Sigmoid colon (tissue), 6 donors: ENCODE measurements at regions not wholly inside any gene's neighbourhood (a gene's known extent, or its start where the extent isn't known, plus 50 kb on each side); places are given as distances from the start of the nearest gene placed in this dataset.

Experiments
- DNase-seq: peaks from one replicate; pipeline ENCODE4 v3.0.0-alpha.2; 2019
- H3K27ac ChIP-seq, 4 donors: fragments of 200-600 bp; sonication (generic); one replicate each; pipeline ENCODE4 v1.5.1; 2016 to 2019; ENCODE audit warnings: mild to moderate bottlenecking in 1 of 4
- H3K27me3 ChIP-seq, 3 donors: fragments of 200-600 bp; sonication (generic); one replicate each; pipeline ENCODE4 v1.5.1; 2019; ENCODE audit warnings: mild to moderate bottlenecking in 1 of 3
- H3K36me3 ChIP-seq, 4 donors: fragments of 200-600 bp; sonication (generic); one replicate each; pipeline ENCODE4 v1.5.1; 2016 to 2019
- H3K4me1 ChIP-seq, 4 donors: fragments of 200-600 bp; sonication (generic); one replicate each; pipeline ENCODE4 v1.5.1; 2017 to 2019
- H3K4me3 ChIP-seq, 4 donors: fragments of 200-600 bp; sonication (generic); one replicate each; pipeline ENCODE4 v1.5.1; 2017 to 2019; ENCODE audit warnings: mild to moderate bottlenecking in 2 of 4, moderate library complexity in 1 of 4
- H3K9me3 ChIP-seq, 4 donors: fragments of 200-600 bp in 3 of 4; sonication (generic) in 3 of 4; one replicate each; pipeline versions ENCODE4 v1.5.1 to v1.6.1; 2013 to 2019
- EP300 ChIP-seq, 4 donors: sonication (generic); formaldehyde crosslinking; IDR thresholded peaks; one replicate each; pipeline ENCODE4 v1.6.1; 2017; ENCODE audit warnings: antibody characterized with exemption in 4 of 4
- POLR2A ChIP-seq, 2 donors: fragments of 450-650 bp; IDR thresholded peaks; one replicate each; pipeline ENCODE4 v1.6.1; 2016; ENCODE audit warnings: antibody characterized with exemption in 2 of 2, mild to moderate bottlenecking in 2 of 2, moderate library complexity in 2 of 2
- POLR2AphosphoS5 ChIP-seq, 4 donors: sonication (generic); formaldehyde crosslinking; IDR thresholded peaks; one replicate each; pipeline ENCODE4 v1.6.1; 2017; ENCODE audit warnings: antibody characterized with exemption in 4 of 4
- WGBS, 2 donors: extraction: QIAGEN DNeasy Blood & Tissue Kit; methylation state at CpG; one replicate each; pipeline ENCODE4 v1.1.7; 2013; 5-methylcytosine and 5-hydroxymethylcytosine counted together
- intact Hi-C: fragments of 100-400 bp; cut with DNase I; formaldehyde crosslinking; loops from one replicate; pipeline ENCODE4 v1.15.1; 2023
- TF ChIP-seq, protein P1 (sequence below), 4 experiments: fragments of 450-650 bp in 3 of 4; fragments of 200-600 bp in 1 of 4; IDR thresholded peaks; one replicate each; pipeline ENCODE4 v1.5.1; 2016 to 2019; ENCODE audit warnings: antibody characterized with exemption in 4 of 4, mild to moderate bottlenecking in 3 of 4, moderate library complexity in 2 of 4
- donor health status: healthy with polysubstance abuse.
- donor health status: healthy.

DNA sequence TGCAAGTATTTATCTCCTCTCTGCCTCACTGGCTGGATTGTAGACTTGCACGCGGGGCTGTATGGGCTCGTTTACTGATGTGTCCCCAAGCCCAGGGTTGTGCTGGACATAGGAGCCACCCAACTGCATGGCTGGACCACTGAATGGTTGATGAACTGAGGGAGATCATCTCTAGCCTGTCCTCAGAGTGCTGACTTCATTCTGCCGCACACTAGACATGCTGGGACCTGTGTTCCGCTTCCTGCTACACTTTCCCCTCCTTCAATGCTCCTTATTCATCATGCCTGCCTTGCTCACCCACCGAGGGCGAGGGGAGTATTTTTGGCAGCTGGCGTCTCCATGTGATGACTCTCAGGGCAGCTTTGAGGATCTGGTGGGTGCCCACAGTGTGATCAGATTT, 440.2 kb downstream of the GLRX3 start:
- DNase-seq, result no peak
- Histone ChIP-seq H3K27me3 (no peaks in the 10 kb centered on the region), H3K4me3 (no peak overlapping the region), H3K36me3 (no peaks in the 10 kb centered on the region), H3K9me3 (no peaks in the 10 kb centered on the region), H3K27ac (no peak overlapping the region), H3K4me1 (no peaks in the 10 kb centered on the region)
- intact Hi-C loops, result no loop called here
- whole genome bisulfite sequencing, 2 donors, result 76 to 78% methylated on average over 8 of the region's 8 CpGs
- TF ChIP-seq POLR2AphosphoS5 (IDR thresholded peaks at IDR 0.05) (no peak), POLR2A (IDR thresholded peaks at IDR 0.05) (no peak), EP300 (IDR thresholded peaks at IDR 0.05) (no peak)
- TF ChIP-seq, protein P1, sequence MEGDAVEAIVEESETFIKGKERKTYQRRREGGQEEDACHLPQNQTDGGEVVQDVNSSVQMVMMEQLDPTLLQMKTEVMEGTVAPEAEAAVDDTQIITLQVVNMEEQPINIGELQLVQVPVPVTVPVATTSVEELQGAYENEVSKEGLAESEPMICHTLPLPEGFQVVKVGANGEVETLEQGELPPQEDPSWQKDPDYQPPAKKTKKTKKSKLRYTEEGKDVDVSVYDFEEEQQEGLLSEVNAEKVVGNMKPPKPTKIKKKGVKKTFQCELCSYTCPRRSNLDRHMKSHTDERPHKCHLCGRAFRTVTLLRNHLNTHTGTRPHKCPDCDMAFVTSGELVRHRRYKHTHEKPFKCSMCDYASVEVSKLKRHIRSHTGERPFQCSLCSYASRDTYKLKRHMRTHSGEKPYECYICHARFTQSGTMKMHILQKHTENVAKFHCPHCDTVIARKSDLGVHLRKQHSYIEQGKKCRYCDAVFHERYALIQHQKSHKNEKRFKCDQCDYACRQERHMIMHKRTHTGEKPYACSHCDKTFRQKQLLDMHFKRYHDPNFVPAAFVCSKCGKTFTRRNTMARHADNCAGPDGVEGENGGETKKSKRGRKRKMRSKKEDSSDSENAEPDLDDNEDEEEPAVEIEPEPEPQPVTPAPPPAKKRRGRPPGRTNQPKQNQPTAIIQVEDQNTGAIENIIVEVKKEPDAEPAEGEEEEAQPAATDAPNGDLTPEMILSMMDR (IDR thresholded peaks at IDR 0.05), result no peak

DNA sequence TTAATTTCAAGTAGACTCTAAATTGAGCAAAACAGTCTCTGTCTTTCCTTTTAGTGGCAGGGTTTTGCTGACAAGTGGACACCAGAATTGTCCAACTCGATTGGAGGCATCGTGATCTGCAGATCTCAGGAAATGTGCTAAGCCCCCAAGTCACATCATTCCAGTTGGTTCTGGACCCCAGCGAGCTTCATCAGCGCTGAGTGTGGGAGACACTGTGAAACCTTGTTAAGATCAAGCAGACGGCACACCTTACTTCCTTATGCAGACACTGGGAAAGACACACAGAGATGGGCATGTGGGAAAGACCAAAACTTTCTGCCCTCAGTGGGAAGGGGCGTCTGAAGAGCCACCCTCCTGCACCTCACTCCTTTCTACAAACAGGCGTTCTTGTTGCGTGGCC, 440.8 kb downstream of the GLRX3 start:
- Histone ChIP-seq H3K9me3 (no peaks in the 10 kb centered on the region), H3K36me3 (no peaks in the 10 kb centered on the region), H3K4me1 (no peaks in the 10 kb centered on the region), H3K4me3 (no peak overlapping the region), H3K27me3 (no peaks in the 10 kb centered on the region), H3K27ac (no peak overlapping the region)
- intact Hi-C loops, result no loop called here
- 88 to 91% methylated on average over 8 of the region's 8 CpGs for WGBS, 2 donors
- TF ChIP-seq, protein P1 (IDR thresholded peaks at IDR 0.05), result no peak
- TF ChIP-seq POLR2AphosphoS5 (IDR thresholded peaks at IDR 0.05) (no peak), EP300 (IDR thresholded peaks at IDR 0.05) (no peak), POLR2A (IDR thresholded peaks at IDR 0.05) (no peak)
- DNase-seq, result no peak

DNA sequence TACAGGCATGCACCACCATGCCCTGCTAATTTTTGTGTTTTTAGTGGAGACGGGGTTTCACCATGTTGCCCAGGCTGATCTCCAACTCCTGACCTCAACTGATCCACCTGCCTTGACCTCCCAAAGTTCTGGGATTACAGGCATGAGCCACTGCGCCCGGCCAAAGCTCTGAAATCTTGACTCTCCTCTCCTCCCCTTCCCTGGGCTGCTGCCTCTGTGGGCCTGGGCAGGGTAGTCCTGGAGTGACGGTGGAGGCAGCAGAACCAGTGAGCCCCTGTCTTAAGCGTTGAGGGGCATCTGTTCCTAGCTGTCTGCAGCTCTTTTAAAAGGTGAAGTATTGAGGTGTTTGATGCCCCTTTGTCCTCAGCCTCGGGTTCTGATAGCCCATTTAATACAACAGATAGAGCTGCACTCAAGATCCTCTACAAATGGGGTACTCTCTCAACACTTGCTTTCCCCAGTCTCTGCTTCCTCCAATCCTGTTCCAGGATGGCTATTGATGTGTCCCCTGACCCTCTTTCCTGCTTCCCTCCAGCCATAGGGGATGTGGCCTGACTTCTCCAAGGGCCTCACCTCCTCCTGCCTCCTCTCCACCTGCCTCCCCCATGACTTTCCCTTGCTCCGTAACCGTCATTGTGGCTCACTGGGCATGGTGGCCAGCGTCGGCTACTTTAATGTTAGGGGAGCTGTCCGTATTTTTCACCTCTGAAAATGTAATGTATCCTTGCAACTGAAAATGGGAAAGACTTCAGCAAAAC, 442.5 kb downstream of the GLRX3 start:
- H3K9me3 ChIP-seq, result no peaks in the 10 kb centered on the region
- WGBS, 2 donors, result 86 to 91% methylated on average over 11 of the region's 11 CpGs
- no peak overlapping the region for H3K27ac ChIP-seq
- H3K4me1 ChIP-seq, result no peaks in the 10 kb centered on the region
- no peak overlapping the region for H3K4me3 ChIP-seq
- H3K27me3 ChIP-seq, result no peaks in the 10 kb centered on the region
- H3K36me3 ChIP-seq, result no peaks in the 10 kb centered on the region
- no peak for DNase-seq
- intact Hi-C loops, result no loop called here
- TF ChIP-seq, protein P1 (IDR thresholded peaks at IDR 0.05), result no peak
- TF ChIP-seq EP300 (IDR thresholded peaks at IDR 0.05) (no peak), POLR2AphosphoS5 (IDR thresholded peaks at IDR 0.05) (no peak), POLR2A (IDR thresholded peaks at IDR 0.05) (no peak)

DNA sequence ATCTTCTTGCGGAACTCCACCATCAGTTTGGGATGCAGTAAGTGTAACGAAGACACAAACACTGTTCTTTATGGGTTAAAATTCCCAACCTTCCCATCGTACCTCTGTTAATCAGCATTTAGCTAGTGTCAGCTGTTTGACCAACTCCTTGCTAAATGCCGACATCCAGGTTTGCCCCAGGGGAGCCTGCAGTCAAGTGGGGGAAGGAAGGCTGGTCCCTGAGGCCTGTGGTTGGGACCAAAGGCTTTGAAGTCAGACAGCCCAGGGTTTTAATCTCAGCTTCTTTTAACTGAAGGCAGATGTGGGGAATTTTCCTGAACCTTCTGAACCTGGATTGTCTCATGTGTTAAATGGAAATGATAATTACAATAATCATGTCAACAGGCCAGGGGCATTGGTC, 443.7 kb downstream of the GLRX3 start:
- DNase-seq, result no peak
- no peak overlapping the region for H3K27ac ChIP-seq
- no peak overlapping the region for H3K4me3 ChIP-seq
- H3K36me3 ChIP-seq, result no peaks in the 10 kb centered on the region
- TF ChIP-seq, protein P1 (IDR thresholded peaks at IDR 0.05), result no peak
- TF ChIP-seq POLR2A (IDR thresholded peaks at IDR 0.05) (no peak), POLR2AphosphoS5 (IDR thresholded peaks at IDR 0.05) (no peak), EP300 (IDR thresholded peaks at IDR 0.05) (no peak)
- intact Hi-C loops, result no loop called here
- WGBS, 2 donors, result 61 to 70% methylated on average over 4 of the region's 4 CpGs
- H3K27me3 ChIP-seq, result no peaks in the 10 kb centered on the region
- no peaks in the 10 kb centered on the region for H3K4me1 ChIP-seq
- no peaks in the 10 kb centered on the region for H3K9me3 ChIP-seq

DNA sequence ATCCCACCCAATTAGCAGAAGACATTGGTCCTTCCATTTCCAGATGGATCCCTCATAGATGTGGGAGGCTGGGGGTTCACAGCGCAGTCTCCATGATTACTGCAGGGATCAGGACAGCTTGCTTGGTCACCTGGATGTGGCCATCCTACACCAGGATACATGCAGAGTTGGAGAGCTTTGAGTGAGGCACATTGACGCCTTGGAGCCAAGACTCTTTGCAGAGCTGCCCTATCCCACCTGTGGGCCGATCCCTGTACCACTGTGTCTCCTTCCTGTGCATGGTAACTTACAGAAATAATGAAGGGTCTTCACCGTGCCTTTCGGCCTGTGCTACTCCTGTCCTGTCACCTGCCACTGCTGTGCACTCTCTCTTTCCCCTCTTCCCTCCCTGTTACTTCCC, 444.8 kb downstream of the GLRX3 start:
- intact Hi-C loops, result no loop called here
- no peak overlapping the region for H3K4me3 ChIP-seq

More for the DNA sequence above, 444.8 kb downstream of the GLRX3 start:
- Histone ChIP-seq H3K36me3 (no peaks in the 10 kb centered on the region), H3K9me3 (no peaks in the 10 kb centered on the region), H3K4me1 (no peaks in the 10 kb centered on the region), H3K27ac (no peak overlapping the region), H3K27me3 (no peaks in the 10 kb centered on the region)
- DNase-seq, result no peak
- 86 to 89% methylated on average over 5 of the region's 5 CpGs for WGBS, 2 donors
- TF ChIP-seq POLR2A (IDR thresholded peaks at IDR 0.05) (no peak), POLR2AphosphoS5 (IDR thresholded peaks at IDR 0.05) (no peak), EP300 (IDR thresholded peaks at IDR 0.05) (no peak)
- TF ChIP-seq, protein P1 (IDR thresholded peaks at IDR 0.05), result no peak
